ENCODE measurements at regions not wholly inside any gene's neighbourhood (a gene's known extent, or its start where the extent isn't known, plus 50 kb on each side); places are given as distances from the start of the nearest gene placed in this dataset.
"Not testable (repeated sequence)": the region's sequence is repeated elsewhere in the genome, so short reads cannot be mapped to it uniquely, and the experiment has no call there.

DNA sequence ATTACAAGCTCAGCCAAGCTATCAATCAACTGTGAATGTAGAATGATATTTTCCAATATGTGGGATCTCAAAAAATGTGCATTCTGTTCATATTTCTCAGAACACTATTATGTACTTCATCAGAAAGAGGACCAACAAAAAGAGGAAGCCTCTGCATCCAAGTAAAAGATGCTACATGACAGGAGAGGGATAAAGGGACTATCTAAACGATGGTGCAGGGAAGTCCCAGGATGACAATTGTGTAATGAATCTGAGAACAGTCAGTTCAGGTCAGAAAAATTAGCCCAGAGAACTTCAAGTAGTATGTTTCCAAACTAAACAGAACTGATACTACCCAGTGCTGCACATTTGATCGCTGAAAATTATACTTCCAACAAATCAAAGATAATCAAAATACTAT is 127.0 kb downstream of the ZNF330 start:
- Histone ChIP-seq H3K27ac (ENCODE audit: low read depth, low read length) (no peak overlapping the region), H3K36me3 (ENCODE audit: insufficient read depth, low read length) (no peaks in the 10 kb centered on the region), H3K4me1 (ENCODE audit: insufficient read depth, low read length) (peaks cover 35% of the 10 kb centered on the region), H3K9me3 (ENCODE audit: low read length) (no peaks in the 10 kb centered on the region), H3K4me3 (ENCODE audit: low read depth in 1 of 2, low read length in 2 of 2) (no peak overlapping the region), H3K9ac (ENCODE audit: low read length) (no peak overlapping the region), H3K27me3 (ENCODE audit: control insufficient read depth in 1 of 2, insufficient read depth in 2 of 2, low read length in 2 of 2) (no peaks in the 10 kb centered on the region)

DNA sequence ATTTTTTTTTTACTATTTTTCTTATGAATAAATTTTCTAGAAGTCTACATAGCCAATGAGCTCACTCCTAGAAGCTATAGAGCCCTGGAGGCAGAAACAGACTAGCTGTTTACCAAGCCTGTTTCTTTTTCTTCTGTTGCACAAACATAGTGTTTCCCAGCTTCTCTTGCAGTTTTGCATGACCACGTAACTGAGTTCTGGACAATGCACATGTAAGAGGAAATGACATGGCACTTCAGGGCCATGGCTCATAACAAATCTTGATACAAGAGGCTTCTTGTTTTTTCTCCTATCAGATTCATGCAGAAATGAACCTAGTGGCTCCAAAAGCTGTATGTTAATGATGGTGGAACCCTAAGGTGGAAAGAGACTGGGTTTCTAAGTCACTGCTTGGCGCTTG is 127.4 kb downstream of the ZNF330 start:
- no peaks in the 10 kb centered on the region for H3K9me3 ChIP-seq (ENCODE audit: low read length)
- H3K36me3 ChIP-seq (ENCODE audit: insufficient read depth, low read length): no peaks in the 10 kb centered on the region
- H3K4me1 ChIP-seq (ENCODE audit: insufficient read depth, low read length): peaks cover 35% of the 10 kb centered on the region
- no peak overlapping the region for H3K4me3 ChIP-seq (ENCODE audit: low read depth in 1 of 2, low read length in 2 of 2)
- H3K27ac ChIP-seq (ENCODE audit: low read depth, low read length): no peak overlapping the region
- H3K9ac ChIP-seq (ENCODE audit: low read length): no peak overlapping the region
- H3K27me3 ChIP-seq (ENCODE audit: control insufficient read depth in 1 of 2, insufficient read depth in 2 of 2, low read length in 2 of 2): no peaks in the 10 kb centered on the region

DNA sequence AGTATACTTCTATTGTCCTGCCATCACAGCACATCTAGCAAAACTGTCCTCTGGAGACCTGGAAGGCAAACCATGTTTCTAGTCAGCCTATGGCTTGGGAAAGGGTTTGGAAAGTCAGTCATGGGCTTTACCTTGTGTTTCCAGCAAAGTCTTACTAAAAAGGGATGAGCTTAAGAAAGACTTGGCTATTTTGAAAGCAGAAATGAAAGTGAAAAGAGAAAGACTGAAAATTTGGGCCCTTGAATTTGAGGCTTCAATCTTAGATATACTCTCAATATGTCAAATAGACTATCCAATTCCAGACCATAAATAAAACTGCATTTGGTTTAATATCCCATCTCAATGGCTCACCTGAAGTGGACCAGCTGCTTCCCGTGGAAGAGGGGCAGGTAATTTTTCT is 127.9 kb downstream of the ZNF330 start:
- Histone ChIP-seq H3K27me3 (ENCODE audit: control insufficient read depth in 1 of 2, insufficient read depth in 2 of 2, low read length in 2 of 2) (no peaks in the 10 kb centered on the region), H3K4me3 (ENCODE audit: low read depth in 1 of 2, low read length in 2 of 2) (no peak overlapping the region), H3K9ac (ENCODE audit: low read length) (no peak overlapping the region), H3K27ac (ENCODE audit: low read depth, low read length) (no peak overlapping the region), H3K4me1 (ENCODE audit: insufficient read depth, low read length) (peaks cover 35% of the 10 kb centered on the region), H3K36me3 (ENCODE audit: insufficient read depth, low read length) (no peaks in the 10 kb centered on the region), H3K9me3 (ENCODE audit: low read length) (no peaks in the 10 kb centered on the region)

DNA sequence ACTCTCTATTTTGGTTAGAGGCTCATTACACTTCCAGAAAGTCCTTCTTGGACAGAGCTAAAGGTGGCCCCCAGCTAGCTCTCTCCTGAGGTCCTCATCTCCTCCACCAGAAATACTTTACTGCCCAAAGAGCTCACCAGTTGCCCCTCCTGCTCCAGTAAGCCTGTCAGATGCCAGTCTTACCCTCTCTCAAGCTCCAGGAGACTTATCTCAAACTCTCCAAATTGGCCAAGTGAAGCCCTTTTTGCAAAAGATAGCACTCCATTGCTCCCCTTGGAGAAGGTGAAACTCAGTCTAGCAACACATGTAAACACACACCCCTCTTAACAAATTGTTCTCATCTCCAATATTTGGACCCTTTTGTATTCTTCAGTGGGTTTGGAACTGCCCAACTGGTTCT is 128.5 kb downstream of the ZNF330 start:
- Histone ChIP-seq H3K27ac (ENCODE audit: low read depth, low read length) (no peak overlapping the region), H3K9ac (ENCODE audit: low read length) (no peak overlapping the region), H3K36me3 (ENCODE audit: insufficient read depth, low read length) (no peaks in the 10 kb centered on the region), H3K9me3 (ENCODE audit: low read length) (no peaks in the 10 kb centered on the region), H3K4me3 (ENCODE audit: low read depth in 1 of 2, low read length in 2 of 2) (no peak overlapping the region), H3K4me1 (ENCODE audit: insufficient read depth, low read length) (peaks cover 35% of the 10 kb centered on the region), H3K27me3 (ENCODE audit: control insufficient read depth in 1 of 2, insufficient read depth in 2 of 2, low read length in 2 of 2) (no peaks in the 10 kb centered on the region)

DNA sequence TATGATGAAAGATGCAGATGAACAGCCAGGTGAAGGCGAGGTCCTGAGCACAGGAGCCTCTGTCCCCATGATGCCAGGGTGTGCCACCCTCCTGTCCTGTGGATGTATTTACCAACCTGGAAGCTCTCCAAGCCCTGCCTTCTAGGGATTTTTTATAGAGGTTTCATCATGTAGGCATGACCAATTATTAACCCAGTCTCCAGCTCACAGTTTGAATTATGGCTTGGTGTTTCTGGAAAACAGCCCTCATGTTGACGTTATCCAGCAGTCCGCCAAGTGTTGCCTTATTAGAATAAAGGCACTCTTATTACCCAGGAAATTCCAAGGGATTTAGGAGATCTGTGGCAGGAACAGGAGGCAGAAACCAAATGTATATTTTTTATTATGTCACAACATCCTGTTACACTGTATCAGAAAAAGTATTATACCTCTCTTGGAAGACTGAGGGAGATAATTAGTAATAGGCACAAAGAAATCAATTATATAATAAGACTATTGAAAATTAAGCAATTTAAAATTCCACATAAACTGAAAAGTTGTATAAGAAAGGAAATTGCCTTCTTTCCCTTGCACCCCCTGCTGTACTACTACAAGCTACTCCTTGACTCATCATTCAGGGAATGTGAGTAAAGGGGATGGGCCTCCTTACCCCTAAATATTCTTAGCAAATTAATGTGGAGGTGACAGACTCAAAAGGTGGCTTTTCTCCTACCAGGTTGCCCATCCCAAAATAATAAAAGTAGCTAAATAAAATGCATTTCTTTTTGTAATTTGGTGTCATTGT is 129.6 kb downstream of the ZNF330 start:
- H3K4me3 ChIP-seq (ENCODE audit: low read depth in 1 of 2, low read length in 2 of 2): no peak overlapping the region
- H3K27ac ChIP-seq (ENCODE audit: low read depth, low read length): peak overlapping the region; percentile 6
- H3K9me3 ChIP-seq (ENCODE audit: low read length): no peaks in the 10 kb centered on the region
- H3K4me1 ChIP-seq (ENCODE audit: insufficient read depth, low read length): peaks cover 35% of the 10 kb centered on the region
- no peaks in the 10 kb centered on the region for H3K36me3 ChIP-seq (ENCODE audit: insufficient read depth, low read length)
- H3K27me3 ChIP-seq (ENCODE audit: control insufficient read depth in 1 of 2, insufficient read depth in 2 of 2, low read length in 2 of 2): no peaks in the 10 kb centered on the region
- H3K9ac ChIP-seq (ENCODE audit: low read length): no peak overlapping the region

DNA sequence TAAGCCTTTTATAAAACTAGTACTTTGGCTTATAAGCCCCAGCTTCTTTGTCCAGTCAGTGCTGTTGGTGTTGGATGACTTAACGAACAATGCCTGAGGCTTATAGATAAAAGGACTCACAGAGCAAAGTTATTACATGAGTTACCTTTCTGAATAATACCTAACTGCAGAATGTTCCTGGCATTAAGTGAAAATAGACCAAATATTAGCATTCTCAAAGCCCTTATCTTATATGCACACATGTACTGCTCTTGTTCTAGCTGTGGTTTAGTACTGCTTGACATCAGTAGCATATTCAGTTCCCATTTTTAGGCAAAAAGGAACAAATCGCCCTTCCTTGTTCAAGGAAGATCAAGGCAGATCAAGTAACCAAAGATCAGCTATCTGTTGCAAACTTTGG is 131.6 kb downstream of the ZNF330 start:
- Histone ChIP-seq H3K9me3 (ENCODE audit: low read length) (no peaks in the 10 kb centered on the region), H3K9ac (ENCODE audit: low read length) (no peak overlapping the region), H3K27me3 (ENCODE audit: control insufficient read depth in 1 of 2, insufficient read depth in 2 of 2, low read length in 2 of 2) (no peaks in the 10 kb centered on the region), H3K36me3 (ENCODE audit: insufficient read depth, low read length) (no peaks in the 10 kb centered on the region), H3K4me1 (ENCODE audit: insufficient read depth, low read length) (peaks cover 28% of the 10 kb centered on the region), H3K4me3 (ENCODE audit: low read depth in 1 of 2, low read length in 2 of 2) (no peak overlapping the region), H3K27ac (ENCODE audit: low read depth, low read length) (no peak overlapping the region)

DNA sequence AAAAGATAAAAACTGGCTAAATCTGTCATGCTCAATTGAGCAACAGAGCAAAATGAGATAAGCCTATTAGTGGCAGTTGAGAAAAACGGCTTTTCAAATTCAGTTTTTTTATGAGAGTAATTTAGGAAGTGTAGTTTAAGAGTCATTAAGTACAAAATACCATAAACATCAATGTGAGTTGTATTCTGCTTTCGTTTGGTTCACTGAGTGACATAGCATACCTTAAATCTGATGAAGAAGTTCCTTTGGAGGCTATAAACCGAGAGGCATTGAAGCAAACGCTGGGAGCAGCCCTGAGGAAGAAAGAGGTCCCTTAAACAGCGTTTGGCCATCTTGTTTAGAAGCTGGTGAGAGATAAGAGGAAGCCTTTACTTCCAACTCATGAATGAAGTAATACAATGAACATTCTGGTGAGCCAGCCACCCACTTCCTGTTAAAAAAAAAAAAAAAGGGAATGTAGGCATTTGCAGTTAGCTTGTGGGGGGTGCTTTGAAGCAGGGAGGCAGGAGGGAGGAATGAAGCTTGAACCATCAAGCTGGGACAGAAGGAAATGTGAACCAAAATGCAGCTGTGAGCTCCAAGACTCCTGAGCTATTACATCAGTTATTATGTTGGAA is 132.3 kb downstream of the ZNF330 start:
- Histone ChIP-seq H3K36me3 (ENCODE audit: insufficient read depth, low read length) (no peaks in the 10 kb centered on the region), H3K27ac (ENCODE audit: low read depth, low read length) (no peak overlapping the region), H3K4me3 (ENCODE audit: low read depth in 1 of 2, low read length in 2 of 2) (no peak overlapping the region)

DNA sequence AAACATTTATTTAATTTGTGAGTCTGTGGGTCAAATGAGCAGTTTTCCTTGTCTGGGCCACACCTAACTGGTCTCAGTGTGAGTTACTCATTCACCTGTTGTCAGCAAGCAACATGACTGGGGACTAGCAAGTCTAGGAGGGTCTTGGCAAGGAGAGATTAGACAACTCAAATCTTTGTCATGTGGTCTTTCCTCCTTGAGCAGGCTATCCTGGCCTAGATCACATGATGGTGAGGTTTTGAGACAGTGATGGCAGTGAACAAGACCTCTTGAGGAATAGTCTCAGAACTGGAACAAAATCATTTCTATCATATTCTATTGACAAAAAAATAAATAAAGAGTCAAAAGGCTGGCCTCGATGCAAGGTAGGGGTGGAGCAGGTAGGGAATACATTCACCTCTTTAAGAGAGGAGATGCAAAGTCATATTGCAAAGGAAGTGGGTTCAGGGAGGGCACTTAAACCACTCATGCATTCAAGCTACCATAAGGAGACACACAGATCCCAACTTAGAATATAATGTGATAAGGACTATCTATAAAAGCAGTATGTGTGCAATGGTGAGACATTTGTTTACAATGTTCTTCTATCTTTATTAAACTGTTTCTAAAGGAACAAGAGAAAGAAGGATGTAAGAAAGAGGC is 135.7 kb downstream of the ZNF330 start:
- Histone ChIP-seq H3K9me3 (ENCODE audit: low read length) (no peaks in the 10 kb centered on the region), H3K27ac (ENCODE audit: low read depth, low read length) (no peak overlapping the region), H3K4me3 (ENCODE audit: low read depth in 1 of 2, low read length in 2 of 2) (no peak overlapping the region)

More for the DNA sequence above, 132.3 kb downstream of the ZNF330 start:
- Histone ChIP-seq H3K27me3 (ENCODE audit: control insufficient read depth in 1 of 2, insufficient read depth in 2 of 2, low read length in 2 of 2) (no peaks in the 10 kb centered on the region), H3K9ac (ENCODE audit: low read length) (no peak overlapping the region), H3K4me1 (ENCODE audit: insufficient read depth, low read length) (peaks cover 26% of the 10 kb centered on the region), H3K9me3 (ENCODE audit: low read length) (no peaks in the 10 kb centered on the region)

DNA sequence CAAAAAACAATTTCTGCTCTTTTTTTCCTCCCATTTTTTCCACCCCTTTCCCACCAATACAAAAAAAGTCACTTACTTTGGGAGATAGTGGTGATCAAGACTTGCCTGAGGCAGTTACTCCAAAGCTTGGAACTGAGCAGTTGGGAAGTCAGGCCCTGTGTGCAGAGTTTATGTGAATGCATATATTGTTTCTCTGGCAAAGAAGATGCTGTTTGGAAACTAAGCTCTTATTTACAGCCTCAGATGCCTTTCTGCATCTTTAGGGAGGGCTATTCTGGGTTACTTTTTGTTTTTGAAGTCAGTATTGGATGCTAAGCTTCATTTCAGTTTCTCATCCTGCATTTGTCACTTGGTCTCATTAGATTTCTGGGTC is 136.3 kb downstream of the ZNF330 start:
- Histone ChIP-seq H3K36me3 (ENCODE audit: insufficient read depth, low read length) (no peaks in the 10 kb centered on the region), H3K27ac (ENCODE audit: low read depth, low read length) (no peak overlapping the region), H3K4me3 (ENCODE audit: low read depth in 1 of 2, low read length in 2 of 2) (no peak overlapping the region), H3K4me1 (ENCODE audit: insufficient read depth, low read length) (peaks cover 4% of the 10 kb centered on the region), H3K9me3 (ENCODE audit: low read length) (no peaks in the 10 kb centered on the region), H3K27me3 (ENCODE audit: control insufficient read depth in 1 of 2, insufficient read depth in 2 of 2, low read length in 2 of 2) (no peaks in the 10 kb centered on the region), H3K9ac (ENCODE audit: low read length) (no peak overlapping the region)

More for the DNA sequence above, 135.7 kb downstream of the ZNF330 start:
- Histone ChIP-seq H3K27me3 (ENCODE audit: control insufficient read depth in 1 of 2, insufficient read depth in 2 of 2, low read length in 2 of 2) (no peaks in the 10 kb centered on the region), H3K9ac (ENCODE audit: low read length) (no peak overlapping the region), H3K36me3 (ENCODE audit: insufficient read depth, low read length) (no peaks in the 10 kb centered on the region), H3K4me1 (ENCODE audit: insufficient read depth, low read length) (peaks cover 7% of the 10 kb centered on the region)

DNA sequence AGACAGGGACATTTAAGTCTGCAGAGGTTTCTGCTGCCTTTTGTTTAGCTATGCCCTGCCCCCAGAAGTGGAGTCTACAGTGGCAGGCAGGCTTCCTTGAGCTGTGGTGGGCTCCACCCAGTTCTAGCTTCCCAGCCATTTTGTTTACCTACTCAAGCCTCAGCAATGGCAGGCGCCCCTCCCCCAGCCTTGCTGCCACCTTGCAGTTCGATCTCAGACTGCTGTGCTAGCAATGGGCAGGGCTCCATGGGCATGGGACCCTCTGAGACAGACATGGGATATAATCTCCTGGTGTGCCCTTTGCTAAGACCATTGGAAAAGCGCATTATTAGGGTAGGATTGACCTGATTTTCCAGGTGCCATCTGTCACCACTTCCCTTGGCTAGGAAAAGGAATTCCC is 147.5 kb downstream of the ZNF330 start:
- not testable (repeated sequence) for H3K27ac ChIP-seq (ENCODE audit: low read depth, low read length); H3K9ac ChIP-seq (ENCODE audit: low read length); H3K4me1 ChIP-seq (ENCODE audit: insufficient read depth, low read length); H3K4me3 ChIP-seq (ENCODE audit: low read depth in 1 of 2, low read length in 2 of 2); H3K36me3 ChIP-seq (ENCODE audit: insufficient read depth, low read length); H3K9me3 ChIP-seq (ENCODE audit: low read length); H3K27me3 ChIP-seq (ENCODE audit: control insufficient read depth in 1 of 2, insufficient read depth in 2 of 2, low read length in 2 of 2)

DNA sequence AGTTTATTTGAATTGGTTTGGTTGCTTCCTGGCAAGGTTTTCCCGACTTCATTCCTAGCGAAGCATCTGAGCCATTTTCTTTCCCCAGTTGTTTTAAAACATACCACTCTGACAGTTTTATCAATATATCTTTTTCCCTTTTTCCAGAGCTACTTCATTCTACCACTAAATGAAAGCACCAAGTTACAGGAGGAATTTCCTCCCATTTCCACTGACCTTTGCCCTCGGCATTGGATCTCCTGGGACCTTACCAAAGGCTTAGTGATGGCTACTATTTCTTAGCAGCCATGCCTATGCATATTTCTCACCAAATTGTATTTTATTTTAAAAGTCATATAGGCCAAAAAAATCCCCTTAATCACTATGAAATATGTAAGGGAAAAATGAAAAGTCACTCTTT is 150.5 kb downstream of the ZNF330 start:
- Histone ChIP-seq H3K9ac (ENCODE audit: low read length) (no peak overlapping the region), H3K27ac (ENCODE audit: low read depth, low read length) (no peak overlapping the region), H3K4me3 (ENCODE audit: low read depth in 1 of 2, low read length in 2 of 2) (no peak overlapping the region), H3K27me3 (ENCODE audit: control insufficient read depth in 1 of 2, insufficient read depth in 2 of 2, low read length in 2 of 2) (no peaks in the 10 kb centered on the region), H3K9me3 (ENCODE audit: low read length) (no peaks in the 10 kb centered on the region), H3K4me1 (ENCODE audit: insufficient read depth, low read length) (peaks cover 18% of the 10 kb centered on the region), H3K36me3 (ENCODE audit: insufficient read depth, low read length) (no peaks in the 10 kb centered on the region)

Measured in muscle layer of colon (tissue), 2 donors.